A673 (cell line): ENCODE measurements at regions not wholly inside any gene's neighbourhood (a gene's known extent, or its start where the extent isn't known, plus 50 kb on each side); places are given as distances from the start of the nearest gene placed in this dataset.
"Not testable (repeated sequence)": the region's sequence is repeated elsewhere in the genome, so short reads cannot be mapped to it uniquely, and the experiment has no call there.

ENCODE experiments used
- CTCF ChIP-seq: fragments of 300-800, 200-600 bp; sonication (generic); conservative IDR thresholded peaks from 2 replicates; pipeline ENCODE4 v1.5.1; 2017; ENCODE audit warnings: low read depth, mild to moderate bottlenecking, antibody characterized with exemption, low read length, moderate library complexity, mixed read lengths
- EZH2 ChIP-seq: fragments of 200-600 bp; sonication (generic); IDR thresholded peaks from 2 replicates; pipeline ENCODE4 v1.6.1; 2017; ENCODE audit warnings: borderline replicate concordance, low read depth, mild to moderate bottlenecking, mixed read lengths, antibody characterized with exemption, low read length; ENCODE audit not compliant: poor library complexity, severe bottlenecking

- TF ChIP-seq CTCF, EZH2: not testable (repeated sequence)
Observed at GRCh38 chr12:87566918-87567317, 462.3 kb downstream of the C12orf50 start.
